ENCODE measurements at regions not wholly inside any gene's neighbourhood (a gene's known extent, or its start where the extent isn't known, plus 50 kb on each side); places are given as distances from the start of the nearest gene placed in this dataset.

GRCh38 chr7:136139417-136139816 lies 162.3 kb upstream of the MTPN start:
- TF ChIP-seq, protein P1, sequence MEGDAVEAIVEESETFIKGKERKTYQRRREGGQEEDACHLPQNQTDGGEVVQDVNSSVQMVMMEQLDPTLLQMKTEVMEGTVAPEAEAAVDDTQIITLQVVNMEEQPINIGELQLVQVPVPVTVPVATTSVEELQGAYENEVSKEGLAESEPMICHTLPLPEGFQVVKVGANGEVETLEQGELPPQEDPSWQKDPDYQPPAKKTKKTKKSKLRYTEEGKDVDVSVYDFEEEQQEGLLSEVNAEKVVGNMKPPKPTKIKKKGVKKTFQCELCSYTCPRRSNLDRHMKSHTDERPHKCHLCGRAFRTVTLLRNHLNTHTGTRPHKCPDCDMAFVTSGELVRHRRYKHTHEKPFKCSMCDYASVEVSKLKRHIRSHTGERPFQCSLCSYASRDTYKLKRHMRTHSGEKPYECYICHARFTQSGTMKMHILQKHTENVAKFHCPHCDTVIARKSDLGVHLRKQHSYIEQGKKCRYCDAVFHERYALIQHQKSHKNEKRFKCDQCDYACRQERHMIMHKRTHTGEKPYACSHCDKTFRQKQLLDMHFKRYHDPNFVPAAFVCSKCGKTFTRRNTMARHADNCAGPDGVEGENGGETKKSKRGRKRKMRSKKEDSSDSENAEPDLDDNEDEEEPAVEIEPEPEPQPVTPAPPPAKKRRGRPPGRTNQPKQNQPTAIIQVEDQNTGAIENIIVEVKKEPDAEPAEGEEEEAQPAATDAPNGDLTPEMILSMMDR (IDR thresholded peaks at IDR 0.05; ENCODE audit: extremely low read depth in 1 of 2, insufficient read depth in 1 of 2, low read depth in 1 of 2, low read length in 2 of 2), result no peak
- TF ChIP-seq MYC (IDR thresholded peaks at IDR 0.05; ENCODE audit: low read depth, low read length) (no peak), MAX (IDR thresholded peaks at IDR 0.05; ENCODE audit: insufficient read depth, insufficient read length) (no peak), JUN (IDR thresholded peaks at IDR 0.05; ENCODE audit: borderline replicate concordance, insufficient read depth, insufficient read length, low read depth) (no peak), POLR2A (IDR thresholded peaks at IDR 0.05; ENCODE audit: low read depth, low read length) (no peak), EZH2 (IDR thresholded peaks at IDR 0.05; ENCODE audit: borderline replicate concordance, low read depth, low read length, severe bottlenecking) (no peak), POLR2AphosphoS5 (IDR thresholded peaks at IDR 0.05; ENCODE audit: insufficient read depth, low read depth, low read length) (no peak), FOS (IDR thresholded peaks at IDR 0.05; ENCODE audit: borderline replicate concordance, insufficient read depth, low read length) (no peak)

Data from endothelial cell of umbilical vein (primary cell).